KMS-11 (cell line): ENCODE measurements at regions not wholly inside any gene's neighbourhood (a gene's known extent, or its start where the extent isn't known, plus 50 kb on each side); places are given as distances from the start of the nearest gene placed in this dataset.

Source experiments
- H2AFZ ChIP-seq: fragments of 200-600 bp; sonication (generic); 2 replicates; pipeline ENCODE4 v1.6.1; 2016; ENCODE audit warnings: antibody characterized with exemption, mixed run types, low read depth
- H3K27ac ChIP-seq: fragments of 200-600 bp; sonication (generic); 2 replicates; pipeline ENCODE4 v1.6.1; 2016; ENCODE audit warnings: mild to moderate bottlenecking, mixed run types
- H3K27me3 ChIP-seq: fragments of 200-600 bp; sonication (generic); 2 replicates; pipeline ENCODE4 v1.6.1; 2017; ENCODE audit warnings: mild to moderate bottlenecking, low read depth, mixed run types, moderate library complexity; ENCODE audit not compliant: insufficient read depth
- H3K36me3 ChIP-seq: fragments of 200-600 bp; sonication (generic); 2 replicates; pipeline ENCODE4 v1.6.1; 2017; ENCODE audit warnings: mild to moderate bottlenecking, mixed run types; ENCODE audit not compliant: insufficient read depth
- H3K4me1 ChIP-seq: fragments of 200-600 bp; sonication (generic); 2 replicates; pipeline ENCODE4 v1.6.1; 2016; ENCODE audit warnings: mild to moderate bottlenecking, low read depth, mixed run types; ENCODE audit not compliant: poor library complexity, severe bottlenecking
- H3K4me2 ChIP-seq: fragments of 200-600 bp; sonication (generic); 2 replicates; pipeline ENCODE4 v1.7.0; 2016; ENCODE audit warnings: mild to moderate bottlenecking, mixed run types
- H3K4me3 ChIP-seq: fragments of 200-600 bp; sonication (generic); IDR thresholded peaks from 2 replicates; pipeline ENCODE4 v1.6.1; 2017; ENCODE audit warnings: low read depth, low read length, mixed read lengths; ENCODE audit not compliant: insufficient read depth
- H3K79me2 ChIP-seq: fragments of 200-600 bp; sonication (generic); 2 replicates; pipeline ENCODE4 v1.6.1; 2016; ENCODE audit warnings: low read depth, mixed run types; ENCODE audit not compliant: insufficient read depth
- H3K9ac ChIP-seq: fragments of 200-600 bp; sonication (generic); 2 replicates; pipeline ENCODE4 v1.6.1; 2016; ENCODE audit warnings: mild to moderate bottlenecking, mixed run types
- H4K20me1 ChIP-seq: fragments of 200-600 bp; sonication (generic); 2 replicates; pipeline ENCODE4 v1.6.1; 2016; ENCODE audit warnings: mild to moderate bottlenecking, mixed run types; ENCODE audit not compliant: insufficient read depth
- CTCF ChIP-seq: fragments of 200-600 bp; sonication (generic); conservative IDR thresholded peaks from 2 replicates; pipeline ENCODE4 v1.6.1; 2017; ENCODE audit warnings: low read depth, mild to moderate bottlenecking, antibody characterized with exemption, low read length, moderate library complexity, mixed read lengths

GRCh38 chr13:40252241-40252640, 414.2 kb downstream of the FOXO1 start:
- no peaks in the 10 kb centered on the region for H3K79me2 ChIP-seq
- no peaks in the 10 kb centered on the region for H3K36me3 ChIP-seq
- no peaks in the 10 kb centered on the region for H3K4me1 ChIP-seq
- no peak overlapping the region for H3K4me3 ChIP-seq
- H3K9ac ChIP-seq: no peak overlapping the region
- H4K20me1 ChIP-seq: no peaks in the 10 kb centered on the region
- H3K4me2 ChIP-seq: no peak overlapping the region
- no peak overlapping the region for H3K27ac ChIP-seq
- no peak for TF ChIP-seq CTCF
- no peaks in the 10 kb centered on the region for H3K27me3 ChIP-seq
- H2AFZ ChIP-seq: no peak overlapping the region

DNA sequence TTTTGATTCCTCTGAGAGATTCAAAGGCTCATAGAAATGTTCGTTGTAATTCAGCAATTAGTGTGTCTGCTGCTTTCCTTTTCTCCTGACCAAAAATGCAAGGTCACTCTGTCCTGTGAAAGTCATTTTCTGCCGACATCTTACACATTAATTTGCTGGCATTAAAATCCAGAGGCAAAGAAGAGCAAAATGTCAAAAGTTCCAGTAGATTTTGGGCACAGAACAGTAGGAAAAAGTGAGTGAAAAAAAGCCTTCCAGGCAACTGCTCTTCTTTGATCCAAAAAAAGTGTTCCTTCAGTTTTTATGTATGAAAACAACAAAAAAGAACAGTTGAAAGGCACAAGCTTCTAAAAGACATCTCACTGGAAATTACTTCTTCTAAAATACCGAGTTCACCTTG, 413.8 kb downstream of the FOXO1 start:
- no peak overlapping the region for H2AFZ ChIP-seq
- H3K27me3 ChIP-seq: no peaks in the 10 kb centered on the region
- no peaks in the 10 kb centered on the region for H3K36me3 ChIP-seq
- no peak for TF ChIP-seq CTCF
- no peaks in the 10 kb centered on the region for H3K4me1 ChIP-seq
- no peaks in the 10 kb centered on the region for H4K20me1 ChIP-seq
- H3K79me2 ChIP-seq: no peaks in the 10 kb centered on the region
- H3K27ac ChIP-seq: no peak overlapping the region
- H3K4me2 ChIP-seq: no peak overlapping the region
- no peak overlapping the region for H3K9ac ChIP-seq
- H3K4me3 ChIP-seq: no peak overlapping the region

GRCh38 chr13:40254394-40254793, 412.0 kb downstream of the FOXO1 start:
- no peaks in the 10 kb centered on the region for H4K20me1 ChIP-seq
- no peak overlapping the region for H3K4me3 ChIP-seq
- no peaks in the 10 kb centered on the region for H3K27me3 ChIP-seq
- no peaks in the 10 kb centered on the region for H3K79me2 ChIP-seq
- H3K27ac ChIP-seq: no peak overlapping the region
- no peak overlapping the region for H3K4me2 ChIP-seq
- H3K36me3 ChIP-seq: no peaks in the 10 kb centered on the region
- no peak overlapping the region for H2AFZ ChIP-seq
- no peak for TF ChIP-seq CTCF
- no peaks in the 10 kb centered on the region for H3K4me1 ChIP-seq
- no peak overlapping the region for H3K9ac ChIP-seq

GRCh38 chr13:40255551-40255950, 410.9 kb downstream of the FOXO1 start:
- H3K79me2 ChIP-seq: no peaks in the 10 kb centered on the region
- H3K4me2 ChIP-seq: no peak overlapping the region
- no peak overlapping the region for H3K9ac ChIP-seq
- no peaks in the 10 kb centered on the region for H3K27me3 ChIP-seq
- H3K4me1 ChIP-seq: no peaks in the 10 kb centered on the region
- H4K20me1 ChIP-seq: no peaks in the 10 kb centered on the region
- no peak overlapping the region for H2AFZ ChIP-seq
- no peaks in the 10 kb centered on the region for H3K36me3 ChIP-seq
- no peak overlapping the region for H3K4me3 ChIP-seq
- H3K27ac ChIP-seq: no peak overlapping the region
- TF ChIP-seq CTCF: no peak

DNA sequence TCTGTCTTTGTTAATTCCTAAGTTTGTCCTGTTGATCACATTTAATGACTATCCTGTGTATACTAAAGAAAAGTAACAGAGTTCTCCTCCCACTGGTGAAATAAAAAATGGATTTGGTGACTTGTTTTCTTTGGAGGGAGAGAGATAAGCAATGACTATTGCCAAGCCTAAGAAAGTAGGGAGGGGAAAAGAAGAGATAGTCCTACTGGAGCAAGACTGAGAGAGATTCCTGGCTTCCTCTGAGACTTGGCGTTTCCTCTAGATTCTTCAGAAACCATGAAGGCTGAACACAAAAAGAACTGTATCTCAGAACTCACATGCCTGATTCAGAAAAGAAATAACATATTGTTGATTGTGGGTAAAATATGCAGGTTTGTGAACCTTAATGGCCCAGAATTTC, 406.5 kb downstream of the FOXO1 start:
- Histone ChIP-seq H3K27ac (no peak overlapping the region), H3K4me3 (no peak overlapping the region), H3K79me2 (no peaks in the 10 kb centered on the region), H3K27me3 (no peaks in the 10 kb centered on the region), H3K4me1 (no peaks in the 10 kb centered on the region), H4K20me1 (no peaks in the 10 kb centered on the region), H2AFZ (no peak overlapping the region), H3K9ac (no peak overlapping the region), H3K4me2 (no peak overlapping the region), H3K36me3 (no peaks in the 10 kb centered on the region)
- no peak for TF ChIP-seq CTCF
